Liver (tissue), 3 donors: ENCODE measurements at regions not wholly inside any gene's neighbourhood (a gene's known extent, or its start where the extent isn't known, plus 50 kb on each side); places are given as distances from the start of the nearest gene placed in this dataset.

ENCODE experiments used
- REST ChIP-seq: IDR thresholded peaks from 2 replicates; pipeline ENCODE4 v1.6.1; 2016; ENCODE audit warnings: antibody characterized with exemption, mild to moderate bottlenecking
- TAF1 ChIP-seq: conservative IDR thresholded peaks from 2 replicates; pipeline ENCODE4 v1.6.1; 2016; ENCODE audit warnings: antibody characterized with exemption, mild to moderate bottlenecking
- TF ChIP-seq, protein P1 (sequence below): fragments of 150-350 bp; IDR thresholded peaks from 2 replicates; pipeline ENCODE4 v1.5.1; 2017; ENCODE audit warnings: improper control_type of control experiment, low read depth, low read length; ENCODE audit not compliant: missing input control
- donor health status: healthy.
- donor health status: healthy.

- TF ChIP-seq, protein P1, sequence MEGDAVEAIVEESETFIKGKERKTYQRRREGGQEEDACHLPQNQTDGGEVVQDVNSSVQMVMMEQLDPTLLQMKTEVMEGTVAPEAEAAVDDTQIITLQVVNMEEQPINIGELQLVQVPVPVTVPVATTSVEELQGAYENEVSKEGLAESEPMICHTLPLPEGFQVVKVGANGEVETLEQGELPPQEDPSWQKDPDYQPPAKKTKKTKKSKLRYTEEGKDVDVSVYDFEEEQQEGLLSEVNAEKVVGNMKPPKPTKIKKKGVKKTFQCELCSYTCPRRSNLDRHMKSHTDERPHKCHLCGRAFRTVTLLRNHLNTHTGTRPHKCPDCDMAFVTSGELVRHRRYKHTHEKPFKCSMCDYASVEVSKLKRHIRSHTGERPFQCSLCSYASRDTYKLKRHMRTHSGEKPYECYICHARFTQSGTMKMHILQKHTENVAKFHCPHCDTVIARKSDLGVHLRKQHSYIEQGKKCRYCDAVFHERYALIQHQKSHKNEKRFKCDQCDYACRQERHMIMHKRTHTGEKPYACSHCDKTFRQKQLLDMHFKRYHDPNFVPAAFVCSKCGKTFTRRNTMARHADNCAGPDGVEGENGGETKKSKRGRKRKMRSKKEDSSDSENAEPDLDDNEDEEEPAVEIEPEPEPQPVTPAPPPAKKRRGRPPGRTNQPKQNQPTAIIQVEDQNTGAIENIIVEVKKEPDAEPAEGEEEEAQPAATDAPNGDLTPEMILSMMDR, result no peak
- no peak for TF ChIP-seq REST
- TF ChIP-seq TAF1, result no peak
Measured at GRCh38 chr16:35573407-35573806, 2114.0 kb downstream of the TP53TG3F start.
